NCI-H446 (cell line): ENCODE measurements at regions not wholly inside any gene's neighbourhood (a gene's known extent, or its start where the extent isn't known, plus 50 kb on each side); places are given as distances from the start of the nearest gene placed in this dataset.

Source experiments
- DNase-seq, 2 experiments: peaks; one replicate each; lab custom pipeline; 2025; lab: John Stamatoyannopoulos, UW

- no peak for DNase-seq
These were observed 119.9 kb upstream of the NCOR2 start for GRCh38 chr12:124687174-124687902.

GRCh38 chr12:124686370-124687173 lies 119.2 kb upstream of the NCOR2 start:
- peak in 1 of 2 experiments; percentile 49 for DNase-seq

- no peak for DNase-seq
These were observed 118.4 kb upstream of the NCOR2 start for GRCh38 chr12:124685689-124686369.

DNA sequence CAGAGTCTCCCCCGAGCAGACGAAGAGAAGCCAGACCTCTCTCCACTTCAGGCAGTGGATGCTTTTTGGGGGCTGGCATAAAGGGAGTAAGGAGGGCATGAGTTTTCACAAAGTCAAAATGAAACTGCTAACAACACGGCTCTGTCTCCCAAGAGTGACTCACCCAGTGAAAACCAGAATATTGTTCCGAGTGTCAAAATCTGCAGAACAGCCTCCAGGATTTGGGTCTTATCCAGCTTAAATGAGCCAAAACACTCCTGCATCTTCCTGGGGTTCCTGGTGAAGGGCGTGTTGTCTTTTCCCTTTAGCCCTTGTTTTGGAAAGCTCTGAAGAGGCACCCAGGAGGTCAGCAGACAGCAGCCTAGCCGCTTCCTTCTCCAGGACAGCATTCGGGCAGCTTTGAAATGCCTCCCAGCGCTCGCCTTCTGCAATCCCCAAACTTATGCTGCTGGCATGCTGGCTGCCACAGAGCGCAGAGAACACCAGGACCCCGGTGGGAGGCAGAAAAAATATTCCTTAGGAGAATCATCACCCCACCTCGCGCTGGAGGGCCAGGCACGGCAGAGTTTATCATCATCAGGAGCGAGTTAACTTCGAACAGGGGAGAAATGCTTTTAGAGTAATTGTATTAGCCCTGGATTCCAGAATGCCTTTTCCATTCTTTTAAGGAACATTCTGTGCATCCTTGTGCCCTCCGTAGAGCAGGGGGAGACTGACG lies 117.7 kb upstream of the NCOR2 start:
- DNase-seq = peak in 1 of 2 experiments; percentile 78

DNA sequence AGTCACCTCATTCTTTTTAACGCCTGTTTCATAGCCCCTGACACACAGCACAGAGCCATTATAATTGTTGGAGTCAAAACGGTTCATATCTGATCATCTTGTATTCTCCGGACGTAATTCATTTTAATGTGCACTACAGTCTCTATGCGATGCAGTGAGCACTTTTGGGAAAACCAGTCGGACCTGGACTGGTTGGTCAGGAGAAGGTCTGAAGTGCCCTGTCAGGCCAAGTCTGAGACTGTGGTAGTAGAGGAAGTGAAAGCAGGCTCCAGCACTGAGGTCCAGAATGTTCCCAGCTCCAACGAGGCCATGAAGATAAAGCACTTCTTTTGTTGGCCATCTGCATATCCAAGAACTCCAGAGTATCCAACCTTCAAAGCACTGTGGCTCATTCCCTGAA lies 117.1 kb upstream of the NCOR2 start:
- DNase-seq = no peak

GRCh38 chr12:124683152-124684124 lies 116.0 kb upstream of the NCOR2 start:
- no peak for DNase-seq

- no peak for DNase-seq
These were observed 115.2 kb upstream of the NCOR2 start for GRCh38 chr12:124682425-124683151.

- no peak for DNase-seq
These were observed 114.5 kb upstream of the NCOR2 start for GRCh38 chr12:124681779-124682391.

GRCh38 chr12:124680863-124681778 lies 113.7 kb upstream of the NCOR2 start:
- no peak for DNase-seq

- no peak for DNase-seq
These were observed 112.3 kb upstream of the NCOR2 start for GRCh38 chr12:124679533-124680371.

GRCh38 chr12:124679047-124679446 lies 111.6 kb upstream of the NCOR2 start:
- DNase-seq = no peak

GRCh38 chr12:124678421-124678893 lies 111.0 kb upstream of the NCOR2 start:
- DNase-seq = no peak

- no peak for DNase-seq
These were observed 110.3 kb upstream of the NCOR2 start for GRCh38 chr12:124677552-124678356.

- no peak for DNase-seq
These were observed 109.5 kb upstream of the NCOR2 start for GRCh38 chr12:124676714-124677462.

DNA sequence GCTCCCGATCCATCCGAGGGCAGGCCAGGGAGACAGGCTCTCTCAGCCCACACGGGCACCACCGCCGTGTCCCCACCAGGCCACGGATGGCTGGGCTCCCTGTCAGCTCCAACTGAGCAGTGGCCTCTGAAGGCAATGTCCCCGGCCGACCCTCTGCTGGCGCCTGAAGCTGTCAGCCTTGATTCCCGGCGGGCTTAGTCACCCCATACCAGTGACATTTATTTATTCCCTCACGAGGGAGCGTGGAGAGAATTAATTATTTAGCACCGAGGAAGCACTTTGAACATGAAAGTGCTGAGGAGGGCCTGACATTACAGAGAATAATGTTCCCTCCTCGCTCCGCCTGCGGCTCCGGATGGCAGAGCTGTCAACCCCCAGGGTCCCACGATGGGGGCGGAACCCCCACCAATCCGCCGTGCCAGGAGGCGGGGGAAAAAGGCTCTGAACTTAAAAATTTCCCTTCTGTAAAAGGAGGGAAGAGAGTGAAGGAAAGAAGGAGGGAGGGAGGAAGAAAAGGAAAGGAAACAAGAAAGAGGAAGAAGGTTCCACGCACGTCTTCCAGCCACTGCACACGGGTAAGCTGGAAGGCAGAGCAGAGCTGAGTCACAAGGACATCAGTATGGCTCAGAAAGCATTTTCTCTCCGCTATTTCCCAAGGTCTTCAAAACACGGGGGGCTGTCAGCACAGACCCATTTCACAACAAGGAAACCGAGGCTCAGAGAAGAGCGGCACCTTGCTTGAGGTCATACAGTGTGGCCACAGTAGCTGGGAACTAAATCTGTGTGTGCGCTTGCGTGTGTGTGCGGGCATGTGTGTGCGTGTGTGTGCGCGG lies 108.7 kb upstream of the NCOR2 start:
- no peak for DNase-seq
